Peyer's patch (tissue), 4 donors: ENCODE measurements at regions not wholly inside any gene's neighbourhood (a gene's known extent, or its start where the extent isn't known, plus 50 kb on each side); places are given as distances from the start of the nearest gene placed in this dataset.

Source experiments
- DNase-seq, 3 donors: peaks; one replicate each; pipeline ENCODE4 v3.0.0-alpha.2; 2017 to 2019
- H3K27ac ChIP-seq, 4 donors: fragments of 200-600 bp; sonication (generic); one replicate each; pipeline ENCODE4 v1.5.1; 2016 to 2019
- H3K27me3 ChIP-seq, 2 donors: fragments of 200-600 bp; sonication (generic); one replicate each; pipeline ENCODE4 v1.5.1; 2019
- H3K36me3 ChIP-seq, 3 donors: fragments of 200-600 bp; sonication (generic); one replicate each; pipeline ENCODE4 v1.5.1; 2016 to 2019
- H3K4me1 ChIP-seq, 4 donors: fragments of 200-600 bp; sonication (generic); one replicate each; pipeline ENCODE4 v1.5.1; 2016 to 2019
- H3K4me3 ChIP-seq, 4 donors: fragments of 200-600 bp; sonication (generic); 1 replicate in 3 of 4; 2 replicates in 1 of 4; pipeline ENCODE4 v1.5.1; 2016 to 2019; ENCODE audit warnings: mild to moderate bottlenecking in 1 of 4
- H3K9me3 ChIP-seq, 4 donors: fragments of 200-600 bp; sonication (generic); one replicate each; pipeline ENCODE4 v1.5.1; 2016 to 2019; ENCODE audit warnings: mild to moderate bottlenecking in 1 of 4
- CTCF ChIP-seq, 6 experiments: fragments of 450-650 bp in 4 of 6; fragments of 200-600 bp in 2 of 6; sonication (generic) in 1 of 6; IDR thresholded peaks; one replicate each; pipeline ENCODE4 v1.5.1; 2017 to 2019; ENCODE audit warnings: antibody characterized with exemption in 6 of 6, mild to moderate bottlenecking in 3 of 6, moderate library complexity in 1 of 6
- POLR2A ChIP-seq, 2 donors: fragments of 450-650 bp; IDR thresholded peaks; one replicate each; pipeline ENCODE4 v1.5.1; 2017; ENCODE audit warnings: antibody characterized with exemption in 2 of 2, mild to moderate bottlenecking in 2 of 2, moderate library complexity in 2 of 2

- DNase-seq, result no peak
- no peaks in the 10 kb centered on the region for H3K4me1 ChIP-seq
Observed at GRCh38 chr6:71029555-71029954, 72.7 kb upstream of the B3GAT2 start.

GRCh38 chr6:71031912-71032311 lies 75.1 kb upstream of the B3GAT2 start:
- no peaks in the 10 kb centered on the region for H3K36me3 ChIP-seq
- H3K27me3 ChIP-seq, result no peaks in the 10 kb centered on the region
- H3K4me3 ChIP-seq, result no peak overlapping the region
- H3K4me1 ChIP-seq, result no peaks in the 10 kb centered on the region
- no peak for DNase-seq
- H3K27ac ChIP-seq, result no peak overlapping the region
- TF ChIP-seq CTCF (IDR thresholded peaks at IDR 0.05) (no peak), POLR2A (IDR thresholded peaks at IDR 0.05) (no peak)
- no peaks in the 10 kb centered on the region for H3K9me3 ChIP-seq

More at GRCh38 chr6:71029555-71029954, 72.7 kb upstream of the B3GAT2 start:
- H3K36me3 ChIP-seq, result no peaks in the 10 kb centered on the region
- TF ChIP-seq CTCF (IDR thresholded peaks at IDR 0.05) (no peak), POLR2A (IDR thresholded peaks at IDR 0.05) (no peak)
- no peak overlapping the region for H3K4me3 ChIP-seq
- H3K27me3 ChIP-seq, result no peaks in the 10 kb centered on the region
- no peaks in the 10 kb centered on the region for H3K9me3 ChIP-seq
- no peak overlapping the region for H3K27ac ChIP-seq

- DNase-seq, result no peak
- no peaks in the 10 kb centered on the region for H3K4me1 ChIP-seq
- TF ChIP-seq CTCF (IDR thresholded peaks at IDR 0.05) (no peak), POLR2A (IDR thresholded peaks at IDR 0.05) (no peak)
Observed at GRCh38 chr6:71033171-71033570, 76.3 kb upstream of the B3GAT2 start.

GRCh38 chr6:71033890-71034289 lies 77.0 kb upstream of the B3GAT2 start:
- Histone ChIP-seq H3K27me3 (no peaks in the 10 kb centered on the region), H3K4me1 (no peaks in the 10 kb centered on the region), H3K36me3 (no peaks in the 10 kb centered on the region), H3K9me3 (no peaks in the 10 kb centered on the region), H3K4me3 (no peak overlapping the region), H3K27ac (no peak overlapping the region)
- no peak for DNase-seq
- TF ChIP-seq CTCF (IDR thresholded peaks at IDR 0.05) (no peak), POLR2A (IDR thresholded peaks at IDR 0.05) (no peak)

More at GRCh38 chr6:71033171-71033570, 76.3 kb upstream of the B3GAT2 start:
- H3K27ac ChIP-seq, result no peak overlapping the region
- H3K4me3 ChIP-seq, result no peak overlapping the region
- H3K27me3 ChIP-seq, result no peaks in the 10 kb centered on the region
- no peaks in the 10 kb centered on the region for H3K36me3 ChIP-seq
- no peaks in the 10 kb centered on the region for H3K9me3 ChIP-seq

- no peak for DNase-seq
- H3K4me1 ChIP-seq, result no peaks in the 10 kb centered on the region
- no peaks in the 10 kb centered on the region for H3K9me3 ChIP-seq
- H3K27me3 ChIP-seq, result no peaks in the 10 kb centered on the region
- H3K36me3 ChIP-seq, result no peaks in the 10 kb centered on the region
- H3K27ac ChIP-seq, result no peak overlapping the region
- TF ChIP-seq POLR2A (IDR thresholded peaks at IDR 0.05), result no peak
- TF ChIP-seq CTCF (IDR thresholded peaks at IDR 0.05), result no peak
- no peak overlapping the region for H3K4me3 ChIP-seq
Observed at GRCh38 chr6:71034563-71035345, 77.9 kb upstream of the B3GAT2 start.
